Esophagus muscularis mucosa (tissue), 4 donors: ENCODE measurements at regions not wholly inside any gene's neighbourhood (a gene's known extent, or its start where the extent isn't known, plus 50 kb on each side); places are given as distances from the start of the nearest gene placed in this dataset.

Experiments
- DNase-seq: peaks from one replicate; pipeline ENCODE4 v3.0.0-alpha.2; 2017; ENCODE audit errors: extremely low spot score
- H3K27ac ChIP-seq, 4 donors: fragments of 200-600 bp; sonication (generic); replicated peaks in 1 of 4; 1 replicate in 3 of 4; 2 replicates in 1 of 4; pipeline ENCODE4 v1.5.1; 2016 to 2019; ENCODE audit warnings: mild to moderate bottlenecking in 1 of 4
- H3K27me3 ChIP-seq, 4 donors: fragments of 200-600 bp; sonication (generic); one replicate each; pipeline versions ENCODE4 v1.5.1 to v1.6.0; 2016 to 2019
- H3K36me3 ChIP-seq, 4 donors: fragments of 200-600 bp; sonication (generic); one replicate each; pipeline ENCODE4 v1.5.1; 2016 to 2019
- H3K4me1 ChIP-seq, 4 donors: fragments of 200-600 bp; sonication (generic); one replicate each; pipeline ENCODE4 v1.5.1; 2016 to 2019
- H3K4me3 ChIP-seq, 4 donors: fragments of 200-600 bp; sonication (generic); 1 replicate in 2 of 4; 2 replicates in 2 of 4; pipeline ENCODE4 v1.5.1; 2016 to 2019; ENCODE audit warnings: mild to moderate bottlenecking in 4 of 4, moderate library complexity in 1 of 4
- H3K9me3 ChIP-seq, 4 donors: fragments of 200-600 bp; sonication (generic); 1 replicate in 3 of 4; 2 replicates in 1 of 4; pipeline ENCODE4 v1.5.1; 2016 to 2019
- CTCF ChIP-seq, 3 experiments: fragments of 200-600 bp in 2 of 3; fragments of 450-650 bp in 1 of 3; sonication (generic) in 2 of 3; IDR thresholded peaks; one replicate each; pipeline ENCODE4 v1.5.1; 2017 to 2019; ENCODE audit warnings: antibody characterized with exemption in 3 of 3, mild to moderate bottlenecking in 2 of 3, moderate library complexity in 1 of 3
- EP300 ChIP-seq: sonication (generic); formaldehyde crosslinking; IDR thresholded peaks from one replicate; pipeline ENCODE4 v1.6.1; 2017; ENCODE audit warnings: antibody characterized with exemption
- POLR2A ChIP-seq: fragments of 450-650 bp; IDR thresholded peaks from one replicate; pipeline ENCODE4 v1.6.1; 2017; ENCODE audit warnings: antibody characterized with exemption, moderate library complexity, mild to moderate bottlenecking, low read depth
- POLR2AphosphoS5 ChIP-seq, 2 donors: sonication (generic); formaldehyde crosslinking; IDR thresholded peaks; one replicate each; pipeline ENCODE4 v1.6.1; 2017; ENCODE audit warnings: antibody characterized with exemption in 2 of 2
- whole genome bisulfite sequencing: methylation state at CpG from one replicate; pipeline ENCODE4 v1.1.5; 2018; 5-methylcytosine and 5-hydroxymethylcytosine counted together
- intact Hi-C: fragments of 100-400 bp; cut with DNase I; formaldehyde crosslinking; loops from one replicate; pipeline ENCODE4 v1.15.1; 2023

GRCh38 chr7:119895320-119895719 lies 377.7 kb upstream of the KCND2 start:
- no peaks in the 10 kb centered on the region for H3K27me3 ChIP-seq
- no peaks in the 10 kb centered on the region for H3K4me1 ChIP-seq
- no peak overlapping the region for H3K4me3 ChIP-seq
- no peaks in the 10 kb centered on the region for H3K36me3 ChIP-seq
- no peak for DNase-seq
- peaks cover 0 to 3% (median 0%) of the 10 kb centered on the region in 4 donors for H3K9me3 ChIP-seq
- intact Hi-C loops: no loop called here
- TF ChIP-seq EP300: no peak
- TF ChIP-seq POLR2A: no peak
- no peak for TF ChIP-seq CTCF (IDR thresholded peaks at IDR 0.05)
- TF ChIP-seq POLR2AphosphoS5 (IDR thresholded peaks at IDR 0.05): no peak
- WGBS: 78% methylated on average over 1 of the region's 1 CpG
- no peak overlapping the region for H3K27ac ChIP-seq

GRCh38 chr7:119896386-119896785 lies 376.6 kb upstream of the KCND2 start:
- TF ChIP-seq POLR2A (no peak), EP300 (no peak), CTCF (IDR thresholded peaks at IDR 0.05) (no peak), POLR2AphosphoS5 (IDR thresholded peaks at IDR 0.05) (no peak)
- Histone ChIP-seq H3K9me3 (peaks cover 0 to 3% (median 0%) of the 10 kb centered on the region in 4 donors), H3K27ac (no peak overlapping the region), H3K27me3 (no peaks in the 10 kb centered on the region), H3K36me3 (no peaks in the 10 kb centered on the region), H3K4me3 (no peak overlapping the region), H3K4me1 (no peaks in the 10 kb centered on the region)
- DNase-seq: no peak
- intact Hi-C loops: no loop called here

GRCh38 chr7:119900996-119901672 lies 371.8 kb upstream of the KCND2 start:
- WGBS: 81% methylated on average over 5 of the region's 5 CpGs

GRCh38 chr7:119903085-119903484 lies 369.9 kb upstream of the KCND2 start:
- no peak for DNase-seq
- no peaks in the 10 kb centered on the region for H3K9me3 ChIP-seq
- no peaks in the 10 kb centered on the region for H3K4me1 ChIP-seq
- TF ChIP-seq CTCF (IDR thresholded peaks at IDR 0.05): no peak
- no peaks in the 10 kb centered on the region for H3K27me3 ChIP-seq
- WGBS: 89% methylated on average over 2 of the region's 2 CpGs
- no peak overlapping the region for H3K4me3 ChIP-seq
- no peak overlapping the region for H3K27ac ChIP-seq
- no peaks in the 10 kb centered on the region for H3K36me3 ChIP-seq
- intact Hi-C loops: no loop called here

More at GRCh38 chr7:119900996-119901672, 371.8 kb upstream of the KCND2 start:
- no peaks in the 10 kb centered on the region for H3K36me3 ChIP-seq
- no peak overlapping the region for H3K4me3 ChIP-seq
- H3K4me1 ChIP-seq: no peaks in the 10 kb centered on the region
- DNase-seq: no peak
- intact Hi-C loops: no loop called here
- no peak for TF ChIP-seq POLR2A
- TF ChIP-seq EP300: no peak
- TF ChIP-seq CTCF (IDR thresholded peaks at IDR 0.05): no peak
- TF ChIP-seq POLR2AphosphoS5 (IDR thresholded peaks at IDR 0.05): no peak
- peaks cover 0 to 3% (median 0%) of the 10 kb centered on the region in 4 donors for H3K9me3 ChIP-seq
- H3K27ac ChIP-seq: no peak overlapping the region
- H3K27me3 ChIP-seq: no peaks in the 10 kb centered on the region

GRCh38 chr7:119905495-119905894 lies 367.5 kb upstream of the KCND2 start:
- H3K36me3 ChIP-seq: no peaks in the 10 kb centered on the region
- TF ChIP-seq CTCF (IDR thresholded peaks at IDR 0.05): no peak
- no peak for TF ChIP-seq POLR2AphosphoS5 (IDR thresholded peaks at IDR 0.05)
- TF ChIP-seq POLR2A: no peak
- TF ChIP-seq EP300: no peak
- intact Hi-C loops: no loop called here
- no peak overlapping the region for H3K4me3 ChIP-seq
- H3K4me1 ChIP-seq: no peaks in the 10 kb centered on the region
- no peaks in the 10 kb centered on the region for H3K27me3 ChIP-seq
- H3K9me3 ChIP-seq: no peaks in the 10 kb centered on the region
- no peak overlapping the region for H3K27ac ChIP-seq
- DNase-seq: no peak
- 82% methylated on average over 4 of the region's 4 CpGs for WGBS
